Activated CD4-positive, alpha-beta T cell treated with anti-CD3 and anti-CD28 coated beads for 24 hours (primary cell): ENCODE measurements at regions not wholly inside any gene's neighbourhood (a gene's known extent, or its start where the extent isn't known, plus 50 kb on each side); places are given as distances from the start of the nearest gene placed in this dataset.

Source experiments
- DNase-seq, 2 donors: peaks; one replicate each; pipeline ENCODE4 v3.0.0-alpha.2; 2020; ENCODE audit warnings: low read depth in 2 of 2

- no peak for DNase-seq
Observed at GRCh38 chr1:189811960-189812359, 665.7 kb downstream of the BRINP3 start.

- DNase-seq, result no peak
Observed at GRCh38 chr1:189816558-189816957, 661.1 kb downstream of the BRINP3 start.

- DNase-seq, result no peak
Observed at GRCh38 chr1:189819751-189820150, 657.9 kb downstream of the BRINP3 start.

DNA sequence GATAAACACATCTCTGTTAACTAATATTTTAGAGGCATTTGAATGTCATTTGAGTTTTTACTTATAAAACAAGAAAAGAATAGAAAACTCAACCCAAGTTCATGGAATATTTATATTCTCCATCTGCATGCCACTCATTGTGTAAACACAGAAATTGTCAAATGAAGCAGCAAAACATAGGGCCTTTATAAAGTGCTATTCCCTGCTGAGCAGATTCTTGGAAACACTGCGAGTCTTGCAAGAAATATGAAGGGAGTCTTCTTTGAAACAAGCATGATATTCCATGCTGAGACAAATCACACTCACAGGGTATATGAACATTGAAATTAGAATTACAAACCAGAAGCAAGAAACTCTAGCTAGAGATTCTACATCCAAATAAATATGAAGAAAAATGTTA is 655.8 kb downstream of the BRINP3 start:
- DNase-seq, result no peak

GRCh38 chr1:189834813-189835212 is 642.9 kb downstream of the BRINP3 start:
- DNase-seq, result no peak

DNA sequence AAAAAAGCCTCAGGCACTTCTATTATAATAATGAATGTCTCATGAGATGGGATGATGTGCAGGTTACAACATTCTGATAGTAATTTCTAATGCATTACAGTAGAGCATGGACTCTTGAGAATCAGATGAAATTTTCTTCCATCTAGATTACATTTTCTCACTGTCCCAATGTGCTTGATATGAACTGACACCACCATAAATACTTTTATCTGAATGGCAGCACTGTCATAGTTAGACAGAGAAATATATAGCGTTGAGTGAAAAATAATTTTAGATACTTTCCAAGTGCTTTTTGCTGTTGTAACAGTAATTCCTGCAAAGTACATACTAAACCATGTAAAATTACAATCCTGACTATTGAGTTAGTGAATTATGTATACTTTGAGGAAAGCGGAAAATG is 630.1 kb downstream of the BRINP3 start:
- DNase-seq, result no peak

- no peak for DNase-seq
Observed at GRCh38 chr1:189851806-189852367, 625.8 kb downstream of the BRINP3 start.

GRCh38 chr1:189859385-189859977 is 618.2 kb downstream of the BRINP3 start:
- peak in 1 of 2 donors; percentile 9 for DNase-seq

GRCh38 chr1:189866606-189867005 is 611.1 kb downstream of the BRINP3 start:
- no peak for DNase-seq

GRCh38 chr1:189868021-189868420 is 609.6 kb downstream of the BRINP3 start:
- DNase-seq, result no peak

DNA sequence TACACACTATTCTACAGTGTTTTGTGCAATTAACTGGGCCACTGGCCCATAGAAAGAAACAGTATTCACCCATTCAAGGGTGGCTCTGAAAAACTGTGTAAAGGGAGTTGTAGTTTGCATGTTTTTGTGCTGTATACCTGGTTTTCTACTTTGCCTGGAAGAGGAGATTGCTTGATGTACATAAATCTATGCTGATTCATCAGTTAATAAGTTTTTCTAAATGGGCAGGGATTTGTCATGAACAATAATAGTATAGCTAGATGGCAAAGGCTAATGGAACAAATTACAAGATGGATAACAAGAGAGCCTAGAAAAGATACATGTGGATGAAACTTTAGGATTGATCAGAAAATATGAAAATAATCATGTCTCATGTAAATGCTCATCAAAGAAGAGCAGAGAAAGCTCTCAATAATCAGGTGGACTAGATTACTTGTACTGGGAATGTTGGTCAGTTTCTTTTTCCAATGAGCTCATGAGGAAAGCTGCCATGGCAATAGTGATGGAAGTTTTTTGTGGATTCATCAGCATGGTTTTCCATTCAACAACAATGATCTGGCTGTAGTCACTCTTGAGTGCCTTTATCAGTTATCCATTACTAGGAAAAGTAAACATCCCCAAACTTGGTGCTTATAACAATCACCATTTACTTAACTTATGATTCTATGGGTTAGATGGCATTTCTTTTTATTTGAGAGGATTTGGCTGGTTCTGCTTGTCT is 602.8 kb downstream of the BRINP3 start:
- no peak for DNase-seq

DNA sequence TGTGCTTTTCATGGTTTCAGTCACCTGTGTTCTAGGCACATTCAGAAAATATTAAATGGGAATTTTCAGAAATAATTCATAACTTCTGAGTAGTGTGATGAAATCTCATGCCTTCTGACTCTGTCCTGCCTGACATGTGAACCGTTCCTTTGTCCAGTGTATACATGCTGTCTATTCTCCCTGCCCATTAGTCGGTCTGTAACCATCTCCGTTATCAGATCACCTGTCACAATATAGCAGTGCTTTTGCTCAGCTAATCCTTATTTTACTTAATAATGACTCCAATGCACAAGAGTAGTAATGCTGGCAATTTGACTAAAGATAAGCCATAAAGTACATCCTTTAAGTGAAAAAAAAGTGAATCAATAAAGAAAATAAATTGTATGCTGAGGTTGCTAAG is 597.5 kb downstream of the BRINP3 start:
- DNase-seq, result no peak

GRCh38 chr1:189899686-189900425 is 577.8 kb downstream of the BRINP3 start:
- DNase-seq, result no peak

DNA sequence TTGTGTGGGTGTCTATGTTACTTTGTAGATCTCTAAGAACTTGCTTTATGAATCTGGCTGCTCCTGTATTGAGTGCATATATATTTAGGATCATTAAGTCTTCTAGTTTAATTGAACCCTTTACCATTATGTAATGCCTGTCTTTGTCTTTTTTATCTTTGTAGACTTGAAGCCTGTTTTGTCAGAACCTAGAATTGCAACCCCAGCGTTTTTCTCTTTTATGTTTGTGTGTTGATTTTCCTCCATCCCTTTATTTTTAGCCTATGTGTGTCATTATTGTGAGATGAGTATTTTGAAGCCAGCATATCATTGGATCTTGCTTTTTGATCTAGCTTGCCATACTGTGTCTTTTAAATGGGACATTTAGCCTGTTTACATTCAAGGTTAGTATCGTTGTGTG is 573.2 kb downstream of the BRINP3 start:
- DNase-seq, result no peak

DNA sequence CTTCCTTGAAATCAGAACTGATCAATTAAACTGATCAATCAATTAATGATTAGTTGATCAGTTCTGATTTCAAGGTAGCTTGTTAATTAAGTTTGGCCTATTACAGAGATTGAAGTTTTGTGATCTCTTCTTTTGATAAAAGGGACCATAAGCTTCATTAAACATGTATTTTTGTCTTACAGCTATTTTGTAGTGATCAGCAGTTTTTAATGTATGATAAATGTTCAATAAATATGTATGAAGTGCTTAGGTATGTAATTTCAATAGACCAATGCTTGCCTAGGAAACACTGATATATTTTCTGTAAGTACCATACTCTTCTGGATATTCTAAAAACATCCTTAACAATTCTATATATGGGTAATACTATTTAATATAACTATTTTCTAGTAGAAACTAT is 569.6 kb downstream of the BRINP3 start:
- DNase-seq, result no peak

GRCh38 chr1:189921613-189922012 is 556.1 kb downstream of the BRINP3 start:
- DNase-seq, result no peak

DNA sequence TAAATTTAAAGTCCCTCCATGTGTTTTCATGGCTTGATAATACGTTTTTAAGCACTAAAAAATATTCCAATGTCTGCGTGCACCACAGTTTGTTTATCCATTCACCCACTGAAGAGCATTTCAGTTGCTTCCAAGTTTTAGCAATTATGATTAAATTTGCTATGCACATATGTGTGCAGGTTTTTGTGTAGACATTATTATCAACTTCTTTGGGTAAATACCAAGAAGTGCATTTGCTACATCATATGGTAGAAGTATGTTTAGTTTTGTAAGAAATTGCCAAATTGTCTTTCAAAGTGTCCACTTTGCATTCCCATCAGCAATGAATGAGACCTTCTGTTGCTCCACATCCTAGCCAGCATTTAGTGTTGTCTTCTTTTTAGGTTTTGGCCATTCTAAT is 550.0 kb downstream of the BRINP3 start:
- DNase-seq, result no peak

DNA sequence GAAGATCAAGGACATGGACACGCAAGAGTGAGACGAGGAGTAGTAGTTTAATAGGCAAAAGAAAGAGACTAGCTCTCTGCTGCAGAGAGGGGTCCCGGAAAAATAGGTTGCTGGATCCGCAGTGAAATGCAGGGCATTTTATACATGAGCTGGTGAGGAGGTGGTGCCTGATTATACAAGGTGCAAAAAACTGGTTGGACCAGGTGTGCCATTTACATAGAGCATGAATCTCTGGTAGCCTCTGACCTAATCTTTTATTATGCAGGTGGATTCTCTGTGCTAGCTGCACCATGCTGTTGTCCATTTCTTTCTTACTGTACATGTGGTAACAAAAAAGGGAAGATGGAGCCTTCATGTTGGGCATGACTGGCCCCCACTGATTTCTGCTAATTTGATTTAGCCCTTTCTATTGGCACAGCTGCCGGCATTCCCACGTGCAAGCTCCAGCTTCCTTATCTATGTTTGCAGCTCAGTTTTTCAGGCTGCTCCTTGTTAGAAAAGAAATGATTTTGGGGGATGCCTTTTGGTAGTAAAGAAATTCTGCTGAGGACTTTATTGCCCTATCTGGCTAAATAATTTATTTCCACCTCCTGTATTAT is 548.1 kb downstream of the BRINP3 start:
- DNase-seq, result no peak

- DNase-seq, result no peak
Observed at GRCh38 chr1:189936861-189937260, 540.8 kb downstream of the BRINP3 start.

GRCh38 chr1:189939967-189940366 is 537.7 kb downstream of the BRINP3 start:
- no peak for DNase-seq

DNA sequence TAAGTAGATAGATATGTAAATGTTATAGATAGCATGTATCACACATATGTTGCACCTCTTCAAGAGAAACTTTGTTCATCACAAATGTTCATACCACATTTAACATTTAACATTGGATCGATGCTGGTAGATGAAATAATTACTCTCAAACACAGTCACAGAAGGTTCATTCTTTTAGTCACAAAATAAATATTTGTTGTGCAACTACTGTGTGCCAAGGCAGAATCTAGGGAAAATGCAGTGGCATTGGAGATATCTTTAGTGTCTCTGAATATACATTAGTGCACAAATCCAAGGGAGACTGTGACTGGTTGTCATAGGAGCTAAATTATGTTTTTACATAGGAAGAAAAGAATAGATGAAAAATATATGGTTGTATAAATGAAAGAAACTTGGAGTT is 535.7 kb downstream of the BRINP3 start:
- no peak for DNase-seq

GRCh38 chr1:189958756-189959155 is 518.9 kb downstream of the BRINP3 start:
- no peak for DNase-seq
